Neural crest cell (in vitro differentiated cells): ENCODE measurements at regions not wholly inside any gene's neighbourhood (a gene's known extent, or its start where the extent isn't known, plus 50 kb on each side); places are given as distances from the start of the nearest gene placed in this dataset.

Experiments
- DNase-seq: peaks from one replicate; pipeline ENCODE4 v3.0.0; 2021; ENCODE audit warnings: low read depth, mixed read lengths, low spot score
- H3K27ac Mint-ChIP-seq: one replicate; pipeline ENCODE4 v1.8.0; 2021; ENCODE audit warnings: mild to moderate bottlenecking, mixed read lengths; ENCODE audit not compliant: unreplicated experiment
- H3K27me3 Mint-ChIP-seq: 2 replicates; pipeline ENCODE4 v1.8.0; 2021; ENCODE audit warnings: low read depth, mild to moderate bottlenecking, mixed read lengths
- H3K36me3 Mint-ChIP-seq: 2 replicates; pipeline ENCODE4 v1.8.0; 2021; ENCODE audit warnings: low read depth, mild to moderate bottlenecking, mixed read lengths
- H3K4me1 Mint-ChIP-seq: 2 replicates; pipeline ENCODE4 v1.8.0; 2021; ENCODE audit warnings: mixed read lengths
- H3K4me3 Mint-ChIP-seq: one replicate; pipeline ENCODE4 v1.8.0; 2021; ENCODE audit warnings: mild to moderate bottlenecking, mixed read lengths
- H3K9me3 Mint-ChIP-seq: 2 replicates; pipeline ENCODE4 v1.8.0; 2021; ENCODE audit warnings: mixed read lengths
- CTCF ChIP-seq: fragments of 200-600 bp; sonication (generic); conservative IDR thresholded peaks from 2 replicates; pipeline ENCODE4 v1.5.0; 2021; ENCODE audit warnings: antibody characterized with exemption, mild to moderate bottlenecking

GRCh38 chr11:111044751-111045406 is 200.6 kb upstream of the POU2AF2 start:
- Mint-ChIP-seq H3K4me1 (peaks cover 18% of the 10 kb centered on the region), H3K27me3 (peaks cover 2% of the 10 kb centered on the region), H3K27ac (peak overlapping the region; percentile 5), H3K36me3 (no peaks in the 10 kb centered on the region), H3K9me3 (peaks cover 3% of the 10 kb centered on the region), H3K4me3 (no peak overlapping the region)
- DNase-seq = no peak
- no peak for TF ChIP-seq CTCF

- no peak for DNase-seq
- TF ChIP-seq CTCF = no peak
- no peak overlapping the region for H3K27ac Mint-ChIP-seq
- peaks cover 3% of the 10 kb centered on the region for H3K9me3 Mint-ChIP-seq
- no peaks in the 10 kb centered on the region for H3K36me3 Mint-ChIP-seq
- no peak overlapping the region for H3K4me3 Mint-ChIP-seq
- H3K4me1 Mint-ChIP-seq = no peaks in the 10 kb centered on the region
- H3K27me3 Mint-ChIP-seq = peaks cover under 1% of the 10 kb centered on the region
Measured at GRCh38 chr11:111039982-111040381, 205.5 kb upstream of the POU2AF2 start.

GRCh38 chr11:111035746-111036145 is 209.8 kb upstream of the POU2AF2 start:
- TF ChIP-seq CTCF = no peak
- H3K4me1 Mint-ChIP-seq = no peaks in the 10 kb centered on the region
- H3K27ac Mint-ChIP-seq = no peak overlapping the region
- peaks cover 4% of the 10 kb centered on the region for H3K36me3 Mint-ChIP-seq
- H3K4me3 Mint-ChIP-seq = no peak overlapping the region
- no peaks in the 10 kb centered on the region for H3K27me3 Mint-ChIP-seq
- no peak for DNase-seq
- H3K9me3 Mint-ChIP-seq = peaks cover 8% of the 10 kb centered on the region

- no peaks in the 10 kb centered on the region for H3K36me3 Mint-ChIP-seq
- no peak for DNase-seq
- no peak overlapping the region for H3K27ac Mint-ChIP-seq
- no peaks in the 10 kb centered on the region for H3K4me1 Mint-ChIP-seq
- H3K4me3 Mint-ChIP-seq = no peak overlapping the region
- H3K9me3 Mint-ChIP-seq = peaks cover 7% of the 10 kb centered on the region
- no peak for TF ChIP-seq CTCF
- peaks cover 6% of the 10 kb centered on the region for H3K27me3 Mint-ChIP-seq
Measured at GRCh38 chr11:111026241-111026640, 219.3 kb upstream of the POU2AF2 start.

- no peak for DNase-seq
- Mint-ChIP-seq H3K9me3 (no peaks in the 10 kb centered on the region), H3K4me3 (no peak overlapping the region), H3K27me3 (peaks cover 3% of the 10 kb centered on the region), H3K27ac (no peak overlapping the region), H3K4me1 (no peaks in the 10 kb centered on the region), H3K36me3 (no peaks in the 10 kb centered on the region)
- no peak for TF ChIP-seq CTCF
Measured at GRCh38 chr11:111021131-111021530, 224.4 kb upstream of the POU2AF2 start.
